HAP-1 (cell line): ENCODE measurements at regions not wholly inside any gene's neighbourhood (a gene's known extent, or its start where the extent isn't known, plus 50 kb on each side); places are given as distances from the start of the nearest gene placed in this dataset.
A peak's percentile ranks its signal among the peaks of the same experiment; 100 is the strongest.

Experiments
- DNase-seq, 2 experiments: peaks; one replicate each; pipeline ENCODE4 v3.0.0-alpha.2; 2016 to 2020; ENCODE audit warnings: low spot score in 2 of 2
- H3K27me3 ChIP-seq: fragments of 250-450 bp; sonication (Bioruptor Pico); 2 replicates; pipeline ENCODE4 v1.5.1; 2020; ENCODE audit warnings: low read depth, mild to moderate bottlenecking, moderate library complexity
- H3K36me3 ChIP-seq: fragments of 250-450 bp; sonication (Bioruptor Pico); replicated peaks from 2 replicates; pipeline ENCODE4 v1.5.1; 2020; ENCODE audit warnings: mild to moderate bottlenecking
- H3K4me1 ChIP-seq: fragments of 250-450 bp; sonication (Bioruptor Pico); 2 replicates; pipeline ENCODE4 v1.5.1; 2020; ENCODE audit warnings: mild to moderate bottlenecking
- H3K4me3 ChIP-seq: fragments of 250-450 bp; sonication (Bioruptor Pico); 2 replicates; pipeline ENCODE4 v1.5.1; 2020; ENCODE audit warnings: mild to moderate bottlenecking, moderate library complexity
- H3K9me3 ChIP-seq: fragments of 250-450 bp; sonication (Bioruptor Pico); 2 replicates; pipeline ENCODE4 v1.5.1; 2020; ENCODE audit warnings: mild to moderate bottlenecking, moderate library complexity
- in situ Hi-C: fragments of 300-500 bp; cut with MboI; formaldehyde crosslinking; loops from 3 replicates; pipeline ENCODE4 v1.14.3; 2020; ENCODE audit warnings: low sequenced_read_pairs, inconsistent platforms, mixed read lengths

DNA sequence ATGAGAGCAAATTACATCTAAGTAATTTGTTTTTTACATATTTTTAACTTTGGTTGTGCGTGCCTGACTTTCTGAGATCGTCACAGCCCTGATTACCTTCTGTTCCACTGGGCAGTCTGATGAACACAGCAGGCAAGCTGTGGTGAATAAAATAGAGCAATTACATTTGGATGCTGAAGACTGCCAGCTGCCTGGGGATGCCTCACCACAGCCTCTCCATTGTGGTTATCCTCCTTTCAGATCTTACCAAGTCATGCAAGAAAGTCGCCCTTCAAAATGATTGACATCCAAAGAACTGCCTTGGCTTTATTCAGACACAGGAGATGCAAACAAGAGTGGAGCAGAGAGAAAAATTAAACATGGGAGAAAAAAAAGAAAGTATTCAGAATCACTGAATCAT is 456.6 kb upstream of the TMPO start:
- H3K4me1 ChIP-seq: no peaks in the 10 kb centered on the region
- H3K9me3 ChIP-seq: no peaks in the 10 kb centered on the region
- no peak for DNase-seq
- H3K27me3 ChIP-seq: no peaks in the 10 kb centered on the region
- H3K36me3 ChIP-seq: no peaks in the 10 kb centered on the region
- in situ Hi-C loops: no loop called here
- H3K4me3 ChIP-seq: no peak overlapping the region

DNA sequence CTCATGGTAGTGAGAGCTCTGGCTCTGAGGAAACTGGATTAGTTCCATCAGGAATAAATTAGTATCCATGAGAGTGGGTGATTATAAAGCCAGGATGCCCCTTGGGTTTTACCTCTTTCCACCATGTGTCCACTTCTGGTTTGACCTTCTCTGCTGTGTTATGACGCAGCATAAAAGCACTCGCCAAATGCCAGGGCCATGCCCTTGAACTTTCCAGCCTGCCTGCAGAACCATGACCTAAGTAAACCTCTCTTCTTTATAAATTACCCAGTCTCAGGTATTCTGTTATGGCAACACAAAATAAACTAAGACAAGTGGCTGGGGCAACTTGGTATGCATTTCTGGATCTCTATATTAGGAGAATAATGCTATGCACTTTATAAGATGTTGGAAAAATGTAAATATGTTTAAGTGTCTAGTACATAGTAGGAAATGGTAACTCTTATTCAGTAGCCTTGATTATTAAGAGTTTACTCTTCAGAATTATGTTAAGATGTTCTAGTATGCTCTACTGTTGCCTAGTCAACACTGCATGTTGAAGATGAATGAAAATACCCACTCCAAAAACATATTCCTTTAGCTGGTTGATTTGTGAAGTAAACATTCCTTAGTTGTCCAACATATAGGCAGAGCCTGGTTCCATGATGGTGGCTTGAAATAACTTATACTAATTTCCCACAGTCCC is 455.6 kb upstream of the TMPO start:
- Histone ChIP-seq H3K27me3 (no peaks in the 10 kb centered on the region), H3K36me3 (no peaks in the 10 kb centered on the region), H3K9me3 (no peaks in the 10 kb centered on the region), H3K4me1 (no peaks in the 10 kb centered on the region), H3K4me3 (no peak overlapping the region)
- in situ Hi-C loops: no loop called here
- no peak for DNase-seq

DNA sequence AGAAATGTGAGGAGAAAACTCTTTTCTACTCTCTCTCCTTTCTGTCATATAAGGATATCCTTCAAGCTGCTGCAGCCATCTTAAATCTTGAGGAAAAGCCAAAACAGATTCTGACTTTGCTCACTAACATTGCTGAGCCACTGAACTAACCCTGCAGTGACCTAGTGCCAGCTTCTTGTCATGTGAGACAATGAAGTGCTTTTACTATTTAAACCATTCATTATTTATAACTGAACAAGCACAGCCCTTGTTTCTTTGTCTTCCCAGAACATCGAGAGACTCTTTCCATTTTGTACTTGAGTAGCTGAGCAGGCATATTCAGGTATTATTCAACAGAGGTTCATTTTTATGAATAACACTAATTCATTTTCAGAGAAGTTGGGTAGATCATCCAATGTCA is 455.0 kb upstream of the TMPO start:
- Histone ChIP-seq H3K4me3 (no peak overlapping the region), H3K27me3 (no peaks in the 10 kb centered on the region), H3K36me3 (no peaks in the 10 kb centered on the region), H3K4me1 (no peaks in the 10 kb centered on the region), H3K9me3 (no peaks in the 10 kb centered on the region)
- no peak for DNase-seq
- in situ Hi-C loops: no loop called here

DNA sequence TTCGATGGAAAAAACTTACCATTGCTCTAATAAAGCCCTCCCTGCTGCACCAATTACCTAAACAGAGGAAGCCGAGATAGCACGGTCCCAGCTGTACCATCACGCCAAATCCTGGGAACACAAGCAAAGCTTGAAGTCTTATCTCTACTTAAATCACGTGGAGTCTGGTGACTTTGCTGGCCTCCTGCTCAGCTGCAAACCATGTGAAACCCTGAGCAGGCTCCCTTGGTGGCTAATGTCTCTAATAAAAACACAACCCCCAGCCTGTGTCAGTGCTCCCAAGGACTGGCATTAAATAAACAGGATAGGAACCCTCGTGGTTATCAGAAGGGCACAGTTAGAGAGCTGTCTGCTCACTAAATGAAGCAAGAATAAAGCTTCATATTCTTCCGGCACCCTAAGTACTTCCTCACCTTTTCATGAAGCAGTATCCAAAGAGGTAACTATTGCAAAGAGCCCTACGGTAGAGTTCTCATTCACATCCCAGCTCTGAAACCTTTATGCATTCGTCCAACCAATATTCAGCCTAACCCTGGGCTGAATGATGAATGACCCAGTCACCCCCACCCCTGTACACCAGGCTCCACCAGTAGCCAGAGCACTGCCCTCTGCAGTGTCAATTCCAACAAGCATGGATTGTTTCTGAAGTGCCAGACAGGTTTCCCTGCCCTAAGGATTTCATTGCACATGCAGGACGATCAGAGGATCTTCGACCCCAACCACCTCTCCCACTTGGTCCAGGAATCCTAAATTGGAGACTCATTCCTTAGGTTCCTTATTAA is 452.7 kb upstream of the TMPO start:
- Histone ChIP-seq H3K27me3 (peaks cover 3% of the 10 kb centered on the region), H3K9me3 (no peaks in the 10 kb centered on the region), H3K4me3 (no peak overlapping the region), H3K36me3 (no peaks in the 10 kb centered on the region), H3K4me1 (no peaks in the 10 kb centered on the region)
- in situ Hi-C loops: no loop called here
- DNase-seq: no peak

DNA sequence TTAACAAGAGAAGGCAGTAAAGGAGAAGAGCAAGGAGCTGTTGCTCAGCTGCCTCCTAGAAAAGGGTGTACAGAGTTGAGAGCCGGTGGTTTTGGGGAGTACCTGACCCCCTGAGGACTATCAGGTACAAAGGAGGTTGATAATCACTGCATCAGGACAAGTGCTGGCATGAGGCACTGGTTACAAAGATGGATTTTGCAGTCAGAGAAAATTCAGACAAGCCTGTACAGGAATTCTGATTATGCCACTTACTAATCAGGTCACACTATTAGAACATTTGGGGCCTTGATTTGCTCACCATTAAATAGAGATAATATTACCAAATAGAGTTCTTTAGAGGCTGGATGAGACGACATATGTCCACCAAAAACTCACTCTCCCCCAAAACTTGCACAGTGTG is 450.9 kb upstream of the TMPO start:
- Histone ChIP-seq H3K9me3 (no peaks in the 10 kb centered on the region), H3K4me3 (no peak overlapping the region), H3K4me1 (no peaks in the 10 kb centered on the region), H3K27me3 (peaks cover 3% of the 10 kb centered on the region), H3K36me3 (no peaks in the 10 kb centered on the region)
- in situ Hi-C loops: no loop called here
- no peak for DNase-seq

DNA sequence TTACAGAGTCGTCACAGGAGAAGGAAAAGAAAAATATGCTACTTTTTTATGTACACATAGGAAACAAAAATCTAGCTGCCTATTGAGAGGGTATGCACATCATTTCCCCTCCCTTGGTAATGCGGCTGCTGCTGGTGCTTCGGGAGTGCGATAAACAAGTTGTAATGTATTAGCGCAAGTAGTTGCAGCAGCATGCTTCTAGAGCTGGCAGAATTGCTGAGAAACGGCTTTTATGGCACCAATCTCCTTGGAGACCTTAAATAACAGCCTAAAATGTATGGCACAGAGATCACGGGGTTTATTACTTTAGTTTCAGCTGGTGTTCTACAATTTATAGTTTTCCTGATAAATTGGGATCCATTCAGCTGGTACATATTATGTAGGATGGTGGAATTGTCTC is 447.6 kb upstream of the TMPO start:
- Histone ChIP-seq H3K36me3 (no peaks in the 10 kb centered on the region), H3K4me3 (no peak overlapping the region), H3K4me1 (no peaks in the 10 kb centered on the region), H3K27me3 (peaks cover 3% of the 10 kb centered on the region), H3K9me3 (no peaks in the 10 kb centered on the region)
- in situ Hi-C loops: no loop called here
- no peak for DNase-seq

DNA sequence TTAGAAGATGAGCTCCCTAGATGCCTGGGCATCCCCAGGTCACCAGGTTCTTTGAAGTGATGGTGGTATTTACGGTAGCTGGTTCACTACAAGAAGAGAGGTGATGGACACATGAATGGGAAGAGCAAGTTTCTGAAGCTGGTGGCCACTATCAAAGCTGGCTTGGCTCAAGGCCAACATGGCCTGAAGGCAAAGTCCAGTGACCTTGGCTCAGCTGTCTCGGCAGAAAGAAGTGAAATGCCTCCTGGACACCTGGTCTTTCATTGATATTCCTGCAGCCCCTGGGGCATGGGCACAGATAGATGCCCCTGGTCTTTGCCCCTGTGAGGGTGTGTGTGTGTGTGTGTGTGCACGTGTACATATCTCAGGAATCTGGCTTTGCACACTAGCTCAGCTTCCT is 441.8 kb upstream of the TMPO start:
- H3K9me3 ChIP-seq: no peaks in the 10 kb centered on the region
- H3K36me3 ChIP-seq: no peaks in the 10 kb centered on the region
- in situ Hi-C loops: no loop called here
- no peak for DNase-seq
- no peaks in the 10 kb centered on the region for H3K27me3 ChIP-seq
- H3K4me1 ChIP-seq: no peaks in the 10 kb centered on the region
- H3K4me3 ChIP-seq: no peak overlapping the region

DNA sequence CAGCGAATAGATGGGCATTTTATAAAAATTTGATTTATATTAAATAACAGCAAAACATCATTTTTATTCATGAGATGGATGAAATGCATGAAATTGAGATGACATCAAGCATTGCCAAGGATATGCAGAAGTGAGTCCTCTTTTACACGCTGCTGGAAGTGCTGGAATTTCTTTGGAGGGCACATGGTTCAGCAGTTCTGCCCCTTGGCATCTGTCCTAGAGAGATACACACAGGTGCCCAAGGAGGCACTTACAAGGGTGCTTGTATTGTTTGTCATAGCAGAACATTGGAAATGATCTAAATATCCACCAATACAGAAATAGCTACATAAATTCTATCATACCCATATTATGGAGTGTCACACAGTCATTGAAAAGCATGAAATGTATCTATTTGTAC is 441.1 kb upstream of the TMPO start:
- Histone ChIP-seq H3K9me3 (no peaks in the 10 kb centered on the region), H3K4me1 (no peaks in the 10 kb centered on the region), H3K4me3 (no peak overlapping the region), H3K36me3 (no peaks in the 10 kb centered on the region), H3K27me3 (no peaks in the 10 kb centered on the region)
- no peak for DNase-seq
- in situ Hi-C loops: no loop called here

DNA sequence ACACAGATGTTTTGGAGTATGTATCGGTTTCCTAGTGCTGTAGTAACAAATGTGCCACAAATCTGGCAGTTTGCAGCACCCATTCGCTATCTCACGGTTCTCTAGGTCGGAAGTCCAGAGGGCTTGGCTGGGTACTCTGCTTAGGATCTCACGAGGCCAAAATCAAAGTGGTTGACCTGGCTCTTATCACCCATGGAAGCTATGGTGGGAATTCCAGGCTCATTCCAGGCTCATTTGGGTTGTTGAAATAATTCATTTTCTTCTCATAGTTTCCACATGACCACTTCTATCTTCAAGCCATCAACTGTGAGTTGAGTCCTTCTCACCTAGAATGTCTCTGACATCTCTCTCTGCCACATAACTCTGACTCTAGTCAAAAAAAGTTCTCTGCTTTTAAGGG is 431.0 kb upstream of the TMPO start:
- DNase-seq: no peak
- in situ Hi-C loops: no loop called here
- no peaks in the 10 kb centered on the region for H3K9me3 ChIP-seq
- no peaks in the 10 kb centered on the region; the same call in 1 of the 2 replicates for H3K4me1 ChIP-seq
- no peaks in the 10 kb centered on the region for H3K27me3 ChIP-seq
- no peak overlapping the region for H3K4me3 ChIP-seq
- no peaks in the 10 kb centered on the region for H3K36me3 ChIP-seq

DNA sequence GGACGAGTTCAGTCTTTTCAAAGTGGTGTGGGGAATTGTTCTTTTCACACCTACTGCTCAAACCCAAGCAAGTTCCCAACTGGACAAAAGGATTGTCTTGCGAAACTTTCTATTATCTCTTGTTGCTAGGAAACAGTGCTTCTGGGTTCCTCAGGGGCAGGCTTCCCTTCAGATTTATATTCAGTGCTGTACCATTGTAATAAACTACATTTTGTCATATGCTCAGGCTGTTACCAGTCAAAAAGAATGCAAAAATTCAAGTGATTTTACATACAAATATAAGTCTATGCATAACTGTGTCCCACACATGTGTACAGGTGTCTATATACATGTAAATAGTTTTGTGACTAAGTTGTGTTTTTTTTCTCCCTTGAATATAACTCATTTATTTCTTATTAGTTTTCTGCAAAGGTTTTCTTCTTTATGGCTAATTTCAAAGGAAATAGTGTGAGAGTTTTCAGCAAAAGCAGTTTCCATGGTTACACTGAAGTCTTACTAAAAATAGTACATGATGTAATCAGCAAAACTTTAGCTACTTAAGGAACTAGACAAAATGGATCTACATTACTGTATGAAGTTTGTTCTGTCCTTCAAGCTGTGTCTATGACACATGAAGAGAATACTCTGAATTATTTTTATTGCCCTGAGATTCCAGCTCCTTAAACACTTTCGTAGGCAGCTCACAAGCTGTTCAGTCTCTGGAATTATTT is 430.2 kb upstream of the TMPO start:
- H3K4me3 ChIP-seq: no peak overlapping the region
- in situ Hi-C loops: no loop called here
- H3K9me3 ChIP-seq: no peaks in the 10 kb centered on the region
- H3K4me1 ChIP-seq: no peaks in the 10 kb centered on the region; the same call in 1 of the 2 replicates
- no peaks in the 10 kb centered on the region for H3K27me3 ChIP-seq
- H3K36me3 ChIP-seq: no peaks in the 10 kb centered on the region
- peak in 1 of 2 experiments; percentile 14 for DNase-seq

DNA sequence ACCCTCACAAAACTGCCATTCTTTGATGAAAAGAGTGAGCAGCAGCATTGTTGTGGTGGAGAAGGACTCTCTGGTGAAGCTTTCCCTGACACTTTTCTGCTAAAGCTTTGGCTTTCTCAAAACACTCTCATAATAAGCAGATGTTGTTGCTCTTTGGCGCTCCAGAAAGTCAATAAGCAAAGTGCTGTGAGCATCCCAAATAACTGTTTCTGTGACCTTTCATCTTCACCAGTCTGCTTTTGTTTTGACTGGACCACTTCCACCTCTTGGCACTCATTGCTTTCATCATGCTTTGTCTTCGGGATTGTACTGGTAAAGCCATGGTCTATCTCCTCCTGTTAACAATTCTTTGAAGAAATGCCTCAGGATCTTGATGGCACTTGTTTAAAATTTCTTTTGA is 424.7 kb upstream of the TMPO start:
- H3K27me3 ChIP-seq: no peaks in the 10 kb centered on the region
- no peaks in the 10 kb centered on the region for H3K4me1 ChIP-seq
- no peak overlapping the region for H3K4me3 ChIP-seq
- no peaks in the 10 kb centered on the region for H3K36me3 ChIP-seq
- H3K9me3 ChIP-seq: no peaks in the 10 kb centered on the region
- in situ Hi-C loops: no loop called here
- no peak for DNase-seq

DNA sequence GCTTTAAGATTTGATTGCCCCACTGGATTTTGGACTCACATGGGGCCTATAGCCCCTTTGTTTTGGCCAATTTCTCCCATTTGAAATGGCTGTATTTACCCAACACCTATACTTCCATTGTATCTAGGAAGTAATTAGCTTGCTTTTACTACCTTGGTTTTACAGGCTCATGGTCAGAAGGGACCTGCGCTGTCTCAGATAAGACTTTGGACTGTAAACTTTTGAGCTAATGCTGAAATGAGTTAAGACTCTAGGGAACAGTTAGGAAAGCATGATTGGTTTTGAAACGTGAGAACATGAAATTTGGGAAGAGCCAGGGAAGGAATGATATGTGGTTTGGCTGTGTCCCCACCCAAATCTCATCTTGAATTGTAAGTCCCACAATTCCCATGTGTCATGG is 419.0 kb upstream of the TMPO start:
- H3K27me3 ChIP-seq: no peaks in the 10 kb centered on the region
- DNase-seq: no peak
- H3K9me3 ChIP-seq: no peaks in the 10 kb centered on the region
- no peaks in the 10 kb centered on the region for H3K36me3 ChIP-seq
- H3K4me1 ChIP-seq: no peaks in the 10 kb centered on the region
- no peak overlapping the region for H3K4me3 ChIP-seq
- in situ Hi-C loops: no loop called here

DNA sequence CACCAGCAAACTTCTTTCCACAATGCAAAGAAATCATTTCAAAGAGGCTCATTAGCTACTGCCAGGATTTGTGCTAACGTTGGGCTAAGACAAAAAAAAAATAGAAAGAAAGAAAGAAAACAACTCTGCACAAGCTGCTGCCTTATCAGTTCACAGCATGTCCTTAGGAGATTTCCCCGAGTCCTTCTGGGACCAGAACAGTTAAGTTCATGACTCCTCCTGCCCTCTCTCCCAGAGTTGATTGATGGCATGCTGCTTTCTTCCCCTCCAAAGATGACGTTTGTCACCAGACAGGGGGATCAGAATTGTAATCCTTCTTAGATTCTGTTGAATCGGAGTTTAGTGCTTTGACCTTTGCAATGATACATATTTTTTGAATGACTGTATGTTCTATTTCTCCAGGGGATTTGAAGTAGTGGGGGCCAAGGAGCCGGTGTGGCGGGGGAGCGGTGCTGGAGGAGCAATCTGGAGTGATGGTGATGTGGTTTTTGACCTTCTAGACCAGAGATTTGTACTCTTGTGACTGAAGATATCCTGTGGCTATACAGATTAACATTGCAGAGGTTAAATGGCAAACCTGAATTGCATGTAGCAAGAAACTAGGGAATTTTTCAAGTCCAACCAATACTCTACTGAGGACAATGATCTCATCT is 409.2 kb upstream of the TMPO start:
- in situ Hi-C loops: no loop called here
- Histone ChIP-seq H3K9me3 (no peaks in the 10 kb centered on the region), H3K4me3 (no peak overlapping the region), H3K4me1 (no peaks in the 10 kb centered on the region), H3K36me3 (no peaks in the 10 kb centered on the region), H3K27me3 (no peaks in the 10 kb centered on the region; the same call in none of the 2 replicates)
- no peak for DNase-seq

DNA sequence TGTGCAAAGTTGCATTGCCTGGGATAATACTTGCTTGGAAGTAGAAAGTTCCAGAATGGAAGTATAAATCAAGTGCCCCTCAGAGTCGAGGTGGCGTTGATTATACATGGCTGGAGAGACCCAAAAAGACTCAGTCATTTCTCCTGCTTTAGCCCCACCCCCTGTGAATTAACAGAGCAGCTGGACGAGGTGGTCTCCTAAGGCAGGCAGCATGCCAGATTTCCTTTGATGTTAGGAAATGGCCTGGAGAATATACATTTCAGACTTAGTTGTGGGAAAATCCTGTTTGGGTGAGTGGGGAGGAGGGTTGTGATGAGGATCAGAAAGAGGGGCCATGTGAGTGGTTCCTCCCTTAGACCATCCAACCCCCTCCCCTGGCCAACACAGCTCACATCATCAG is 406.1 kb upstream of the TMPO start:
- H3K36me3 ChIP-seq: no peaks in the 10 kb centered on the region
- no peaks in the 10 kb centered on the region for H3K4me1 ChIP-seq
- H3K4me3 ChIP-seq: no peak overlapping the region
- in situ Hi-C loops: no loop called here
- H3K9me3 ChIP-seq: no peaks in the 10 kb centered on the region
- H3K27me3 ChIP-seq: no peaks in the 10 kb centered on the region; the same call in none of the 2 replicates
- DNase-seq: no peak
